ENCODE measurements at regions not wholly inside any gene's neighbourhood (a gene's known extent, or its start where the extent isn't known, plus 50 kb on each side); places are given as distances from the start of the nearest gene placed in this dataset.

- TF ChIP-seq CTCF (conservative IDR thresholded peaks at IDR 0.05 in 1 of 2, IDR thresholded peaks at IDR 0.05 in 1 of 2; ENCODE audit: low read depth in 1 of 2, low read length in 2 of 2) (no peak), EZH2 (IDR thresholded peaks at IDR 0.05; ENCODE audit: low read length, missing control alignments) (no peak)
Observed at GRCh38 chr3:157858821-157859220, 247.4 kb downstream of the SHOX2 start.
